ENCODE measurements at regions not wholly inside any gene's neighbourhood (a gene's known extent, or its start where the extent isn't known, plus 50 kb on each side); places are given as distances from the start of the nearest gene placed in this dataset.
"Not testable (repeated sequence)": the region's sequence is repeated elsewhere in the genome, so short reads cannot be mapped to it uniquely, and the experiment has no call there.

DNA sequence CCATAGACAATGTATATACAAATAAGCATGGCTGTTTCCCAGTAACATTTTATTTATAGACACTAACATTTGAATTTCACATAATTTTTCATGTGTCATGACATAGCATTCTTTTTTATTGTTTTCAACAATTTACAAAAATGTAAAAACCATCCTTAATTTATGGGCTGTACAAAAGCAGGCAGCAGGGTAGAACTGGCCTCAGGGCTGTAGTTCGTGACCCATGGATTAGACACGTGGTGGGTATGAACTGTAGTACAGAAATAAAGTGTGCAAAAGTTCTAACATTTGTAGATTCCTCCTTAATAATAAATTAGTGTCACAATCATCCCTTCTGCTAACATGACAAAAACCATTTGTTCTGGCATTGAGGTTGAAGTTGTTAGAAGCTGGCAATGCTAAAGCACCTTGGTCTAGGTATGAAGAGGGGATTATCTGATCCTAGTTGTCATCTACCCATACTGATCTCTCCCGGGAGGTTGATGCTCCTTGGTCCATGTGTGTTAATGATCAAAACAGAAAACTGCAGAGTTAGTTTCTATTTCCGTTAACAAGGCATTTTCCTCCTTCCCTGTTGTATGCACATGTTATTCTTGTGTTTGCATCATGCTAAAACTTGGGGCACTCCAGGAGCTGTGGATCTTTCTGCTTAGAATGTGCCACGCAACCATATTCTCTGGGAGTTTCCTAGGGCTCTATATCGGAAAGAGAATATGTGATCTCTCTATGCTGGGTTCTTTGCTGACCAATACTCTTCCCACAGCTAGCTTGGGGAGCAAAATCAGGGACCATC lies 917.6 kb downstream of the TLE1 start:
- DNase-seq (ENCODE audit: low spot score), result no peak
- Mint-ChIP-seq H3K27ac (ENCODE audit: unreplicated experiment) (no peak overlapping the region), H3K4me3 (ENCODE audit: unreplicated experiment) (no peak overlapping the region), H3K27me3 (ENCODE audit: low read depth) (no peaks in the 10 kb centered on the region), H3K36me3 (ENCODE audit: low read depth) (no peaks in the 10 kb centered on the region), H3K9me3 (ENCODE audit: low read depth) (no peaks in the 10 kb centered on the region), H3K4me1 (ENCODE audit: low read depth) (peaks cover 4% of the 10 kb centered on the region)
- no peak for TF ChIP-seq CTCF (IDR thresholded peaks at IDR 0.05)

DNA sequence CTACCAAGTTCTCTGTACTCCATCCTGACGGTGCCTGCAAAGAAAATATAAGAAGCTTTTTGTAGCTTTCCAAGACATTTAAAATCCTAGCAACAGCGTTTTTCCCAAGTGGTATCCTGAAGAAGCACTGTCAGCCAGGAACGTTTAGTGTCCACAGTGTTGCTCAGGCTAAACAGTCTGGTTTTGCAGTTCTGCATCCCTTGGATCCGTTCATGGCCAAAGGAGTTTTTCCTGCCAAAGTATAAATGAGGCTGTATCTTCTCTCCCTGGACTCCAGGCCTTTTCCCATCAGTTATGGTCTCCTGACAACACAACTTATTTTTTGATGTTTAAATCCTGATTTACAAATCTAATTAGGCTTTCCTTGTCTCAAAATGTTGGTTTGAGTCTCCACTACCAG lies 925.8 kb downstream of the TLE1 start:
- Mint-ChIP-seq H3K9me3 (ENCODE audit: low read depth) (no peaks in the 10 kb centered on the region), H3K36me3 (ENCODE audit: low read depth) (no peaks in the 10 kb centered on the region), H3K27me3 (ENCODE audit: low read depth) (no peaks in the 10 kb centered on the region), H3K4me1 (ENCODE audit: low read depth) (no peaks in the 10 kb centered on the region), H3K27ac (ENCODE audit: unreplicated experiment) (no peak overlapping the region), H3K4me3 (ENCODE audit: unreplicated experiment) (no peak overlapping the region)
- no peak for TF ChIP-seq CTCF (IDR thresholded peaks at IDR 0.05)
- no peak for DNase-seq (ENCODE audit: low spot score)

- Mint-ChIP-seq H3K9me3 (ENCODE audit: low read depth) (no peaks in the 10 kb centered on the region), H3K4me3 (ENCODE audit: unreplicated experiment) (no peak overlapping the region), H3K27me3 (ENCODE audit: low read depth) (no peaks in the 10 kb centered on the region), H3K4me1 (ENCODE audit: low read depth) (no peaks in the 10 kb centered on the region), H3K36me3 (ENCODE audit: low read depth) (no peaks in the 10 kb centered on the region), H3K27ac (ENCODE audit: unreplicated experiment) (no peak overlapping the region)
- no peak for TF ChIP-seq CTCF (IDR thresholded peaks at IDR 0.05)
- DNase-seq (ENCODE audit: low spot score), result no peak
Observed at GRCh38 chr9:80755586-80755985, 933.8 kb downstream of the TLE1 start.

- H3K27me3 Mint-ChIP-seq (ENCODE audit: low read depth); H3K9me3 Mint-ChIP-seq (ENCODE audit: low read depth); H3K4me3 Mint-ChIP-seq (ENCODE audit: unreplicated experiment); H3K4me1 Mint-ChIP-seq (ENCODE audit: low read depth); H3K36me3 Mint-ChIP-seq (ENCODE audit: low read depth); DNase-seq (ENCODE audit: low spot score); H3K27ac Mint-ChIP-seq (ENCODE audit: unreplicated experiment): not testable (repeated sequence)
Observed at GRCh38 chr9:80747056-80747455, 942.3 kb downstream of the TLE1 start.

DNA sequence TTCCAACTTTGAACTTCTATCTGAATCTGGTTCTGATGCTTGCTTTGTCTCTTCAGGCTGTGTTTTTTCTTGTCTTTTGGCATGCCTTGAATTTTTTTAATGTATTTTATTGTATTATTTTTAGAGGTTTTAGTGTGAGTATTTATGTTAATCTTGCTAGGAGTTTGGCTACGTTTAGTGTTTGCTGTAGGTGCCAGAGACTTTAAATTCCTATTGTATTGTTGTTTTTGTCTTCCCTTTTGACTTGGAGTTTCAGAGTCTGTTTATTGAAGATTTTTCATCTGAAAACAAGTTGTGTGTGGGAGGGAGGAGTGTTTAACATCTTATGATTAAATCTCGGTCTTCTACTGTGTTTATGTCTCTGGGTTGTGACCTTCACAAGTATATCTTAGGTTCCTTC lies 956.8 kb downstream of the TLE1 start:
- TF ChIP-seq CTCF (IDR thresholded peaks at IDR 0.05), result no peak
- no peak overlapping the region for H3K27ac Mint-ChIP-seq (ENCODE audit: unreplicated experiment)
- no peak for DNase-seq (ENCODE audit: low spot score)
- H3K36me3 Mint-ChIP-seq (ENCODE audit: low read depth), result peaks cover 2% of the 10 kb centered on the region
- peaks cover 5% of the 10 kb centered on the region for H3K9me3 Mint-ChIP-seq (ENCODE audit: low read depth)
- H3K4me3 Mint-ChIP-seq (ENCODE audit: unreplicated experiment), result no peak overlapping the region
- no peaks in the 10 kb centered on the region for H3K27me3 Mint-ChIP-seq (ENCODE audit: low read depth)
- H3K4me1 Mint-ChIP-seq (ENCODE audit: low read depth), result peaks cover 12% of the 10 kb centered on the region

DNA sequence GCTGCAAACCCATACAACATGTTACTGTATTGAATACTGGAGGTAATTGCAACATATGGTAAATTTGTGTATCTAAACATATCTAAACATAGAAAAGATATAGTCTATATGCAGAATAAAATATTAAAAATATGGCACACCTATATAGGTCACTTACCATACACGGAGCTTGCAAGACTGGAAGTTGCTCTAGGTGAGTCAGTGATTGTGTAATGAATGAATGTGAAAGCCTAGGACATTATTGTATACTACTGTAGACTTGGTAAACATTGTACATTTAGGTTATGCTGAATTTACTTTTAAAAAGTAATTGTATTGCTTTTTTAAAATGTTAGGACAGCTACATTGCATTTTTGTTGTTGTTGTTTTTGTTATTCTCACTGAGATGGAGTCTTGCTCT lies 968.8 kb downstream of the TLE1 start:
- Mint-ChIP-seq H3K4me1 (ENCODE audit: low read depth) (no peaks in the 10 kb centered on the region), H3K27ac (ENCODE audit: unreplicated experiment) (no peak overlapping the region), H3K4me3 (ENCODE audit: unreplicated experiment) (no peak overlapping the region), H3K27me3 (ENCODE audit: low read depth) (no peaks in the 10 kb centered on the region), H3K36me3 (ENCODE audit: low read depth) (peaks cover 1% of the 10 kb centered on the region), H3K9me3 (ENCODE audit: low read depth) (peaks cover 9% of the 10 kb centered on the region)
- TF ChIP-seq CTCF (IDR thresholded peaks at IDR 0.05), result no peak
- no peak for DNase-seq (ENCODE audit: low spot score)

All from chondrocyte (in vitro differentiated cells).